ENCODE measurements at regions not wholly inside any gene's neighbourhood (a gene's known extent, or its start where the extent isn't known, plus 50 kb on each side); places are given as distances from the start of the nearest gene placed in this dataset.
A peak's percentile ranks its signal among the peaks of the same experiment; 100 is the strongest.

DNA sequence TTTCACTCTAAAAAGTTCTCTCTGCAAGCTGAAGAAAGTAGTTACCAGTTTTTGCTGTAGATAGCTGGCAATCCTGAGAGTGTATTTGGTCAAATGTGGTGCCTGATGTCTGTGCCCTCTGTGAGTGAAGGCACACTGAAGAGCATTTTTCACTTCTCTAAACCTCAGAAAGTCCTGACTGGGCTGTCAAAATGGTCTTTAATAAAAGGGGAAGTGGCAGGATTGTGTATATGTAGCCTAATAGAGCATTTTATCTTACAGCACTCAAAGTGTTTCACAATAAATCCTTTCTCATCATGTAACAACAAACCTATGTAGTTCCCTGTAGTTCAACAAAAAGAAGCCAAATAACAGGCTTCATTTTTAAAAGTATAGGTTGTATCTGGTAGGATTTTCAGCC, 1552.3 kb upstream of the SLC39A10 start:
- Histone ChIP-seq H3K79me2 (ENCODE audit: insufficient read depth) (no peaks in the 10 kb centered on the region), H3K9ac (no peak overlapping the region), H3K27me3 (ENCODE audit: insufficient read depth) (no peaks in the 10 kb centered on the region), H3K27ac (ENCODE audit: low read depth in 2 of 2, low read length in 1 of 2) (no peak overlapping the region), H3F3A (replicated peaks; ENCODE audit: insufficient read depth) (no peaks in the 10 kb centered on the region), H4K20me1 (ENCODE audit: insufficient read depth) (no peaks in the 10 kb centered on the region), H3K4me3 (ENCODE audit: low read depth in 2 of 2, low read length in 1 of 2) (no peak overlapping the region), H3K4me2 (no peak overlapping the region), H3K9me2 (no peaks in the 10 kb centered on the region), H3K36me3 (replicated peaks in 1 of 2; ENCODE audit: control insufficient read depth in 1 of 2, insufficient read depth in 2 of 2, low read length in 1 of 2) (no peaks in the 10 kb centered on the region), H3K9me3 (no peaks in the 10 kb centered on the region), H3K4me1 (ENCODE audit: control insufficient read depth in 1 of 2, insufficient read depth in 2 of 2, low read depth in 1 of 2, low read length in 1 of 2) (no peaks in the 10 kb centered on the region), H2AFZ (ENCODE audit: low read depth) (peak overlapping the region; percentile 63)
- no peak for DNase-seq
- TF ChIP-seq RFX5 (IDR thresholded peaks at IDR 0.05; ENCODE audit: low read length) (no peak), RCOR1 (IDR thresholded peaks at IDR 0.05; ENCODE audit: low read length) (no peak), RAD21 (IDR thresholded peaks at IDR 0.05; ENCODE audit: low read length) (no peak), MXI1 (IDR thresholded peaks at IDR 0.05; ENCODE audit: low read depth, low read length) (no peak), TAF1 (IDR thresholded peaks at IDR 0.05; ENCODE audit: borderline replicate concordance, low read depth, low read length) (no peak)
- ChIA-PET POLR2A (no interaction called here), CTCF (no interaction called here)

DNA sequence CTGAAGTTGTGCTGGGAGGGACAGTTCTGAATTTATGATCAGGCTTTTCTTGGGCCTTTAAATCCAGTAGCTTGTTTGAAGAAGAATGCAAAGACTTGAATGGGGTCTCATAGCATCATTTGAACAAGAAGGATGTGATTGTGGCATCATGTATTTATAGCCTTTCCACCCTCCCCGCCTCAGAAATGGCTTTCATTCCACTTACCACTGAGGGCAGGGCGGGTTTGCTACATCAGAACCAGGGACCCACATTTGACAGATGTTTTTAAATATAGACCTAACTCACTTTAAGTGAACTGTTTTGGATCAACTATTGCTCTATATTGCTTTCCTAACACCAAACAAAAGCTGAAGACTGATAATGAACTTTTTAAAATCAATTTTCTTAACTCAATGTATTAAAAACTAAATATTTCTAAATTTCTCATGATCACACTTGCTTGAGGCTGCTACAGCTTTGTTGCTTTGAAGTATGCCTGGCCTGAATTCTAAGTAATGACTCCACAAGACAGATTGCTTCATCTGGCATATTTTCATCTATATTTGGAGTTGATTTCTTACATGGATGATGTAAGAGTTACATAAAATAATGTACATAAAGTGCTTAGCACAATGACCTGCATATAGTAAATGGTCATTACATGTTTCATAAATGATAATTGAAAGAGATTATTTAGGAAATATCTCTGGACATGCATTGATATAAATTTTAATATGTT, 1552.9 kb upstream of the SLC39A10 start:
- H3K9me2 ChIP-seq: no peaks in the 10 kb centered on the region
- TF ChIP-seq TEAD4 (IDR thresholded peaks at IDR 0.05; ENCODE audit: borderline replicate concordance, insufficient read depth) (no peak), FOSL2 (IDR thresholded peaks at IDR 0.05; ENCODE audit: borderline replicate concordance, low read depth) (no peak), SIN3A (IDR thresholded peaks at IDR 0.05; ENCODE audit: borderline replicate concordance, low read depth, low read length) (no peak), FOXM1 (IDR thresholded peaks at IDR 0.05; ENCODE audit: low read depth) (no peak), GATA2 (CRISPR knock-in tag; IDR thresholded peaks at IDR 0.05) (no peak), SMC3 (IDR thresholded peaks at IDR 0.05; ENCODE audit: low read depth, low read length) (no peak), RAD21 (IDR thresholded peaks at IDR 0.05; ENCODE audit: low read length) (no peak)
- TF ChIP-seq, protein P1, sequence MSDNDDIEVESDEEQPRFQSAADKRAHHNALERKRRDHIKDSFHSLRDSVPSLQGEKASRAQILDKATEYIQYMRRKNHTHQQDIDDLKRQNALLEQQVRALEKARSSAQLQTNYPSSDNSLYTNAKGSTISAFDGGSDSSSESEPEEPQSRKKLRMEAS (IDR thresholded peaks at IDR 0.05; ENCODE audit: low read depth): no peak
- TF ChIP-seq, protein P2, sequence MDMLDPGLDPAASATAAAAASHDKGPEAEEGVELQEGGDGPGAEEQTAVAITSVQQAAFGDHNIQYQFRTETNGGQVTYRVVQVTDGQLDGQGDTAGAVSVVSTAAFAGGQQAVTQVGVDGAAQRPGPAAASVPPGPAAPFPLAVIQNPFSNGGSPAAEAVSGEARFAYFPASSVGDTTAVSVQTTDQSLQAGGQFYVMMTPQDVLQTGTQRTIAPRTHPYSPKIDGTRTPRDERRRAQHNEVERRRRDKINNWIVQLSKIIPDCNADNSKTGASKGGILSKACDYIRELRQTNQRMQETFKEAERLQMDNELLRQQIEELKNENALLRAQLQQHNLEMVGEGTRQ (IDR thresholded peaks at IDR 0.05; ENCODE audit: borderline replicate concordance, low read depth, low read length): no peak
- TF ChIP-seq, protein P3, sequence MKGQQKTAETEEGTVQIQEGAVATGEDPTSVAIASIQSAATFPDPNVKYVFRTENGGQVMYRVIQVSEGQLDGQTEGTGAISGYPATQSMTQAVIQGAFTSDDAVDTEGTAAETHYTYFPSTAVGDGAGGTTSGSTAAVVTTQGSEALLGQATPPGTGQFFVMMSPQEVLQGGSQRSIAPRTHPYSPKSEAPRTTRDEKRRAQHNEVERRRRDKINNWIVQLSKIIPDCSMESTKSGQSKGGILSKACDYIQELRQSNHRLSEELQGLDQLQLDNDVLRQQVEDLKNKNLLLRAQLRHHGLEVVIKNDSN (IDR thresholded peaks at IDR 0.05; ENCODE audit: borderline replicate concordance, low read depth): no peak
- H3K4me2 ChIP-seq: no peak overlapping the region
- no peak overlapping the region for H3K4me3 ChIP-seq (ENCODE audit: low read depth in 2 of 2, low read length in 1 of 2)
- 0 out of 2 replicates have a peak overlapping the region, but pooled peaks have one; percentile 63 for H2AFZ ChIP-seq (ENCODE audit: low read depth)
- no peaks in the 10 kb centered on the region for H4K20me1 ChIP-seq (ENCODE audit: insufficient read depth)
- H3K27ac ChIP-seq (ENCODE audit: low read depth in 2 of 2, low read length in 1 of 2): no peak overlapping the region
- H3F3A ChIP-seq (replicated peaks; ENCODE audit: insufficient read depth): no peaks in the 10 kb centered on the region
- 43% methylated on average over 2 of the region's 2 CpGs for WGBS (ENCODE audit: low lambda C conversion rate)
- CTCF ChIA-PET: no interaction called here
- no peak for DNase-seq
- POLR2A ChIA-PET: no interaction called here
- H3K79me2 ChIP-seq (ENCODE audit: insufficient read depth): no peaks in the 10 kb centered on the region
- H3K9me3 ChIP-seq: no peaks in the 10 kb centered on the region
- H3K27me3 ChIP-seq (ENCODE audit: insufficient read depth): no peaks in the 10 kb centered on the region
- no peak overlapping the region for H3K9ac ChIP-seq
- no peaks in the 10 kb centered on the region for H3K36me3 ChIP-seq (replicated peaks in 1 of 2; ENCODE audit: control insufficient read depth in 1 of 2, insufficient read depth in 2 of 2, low read length in 1 of 2)
- no peaks in the 10 kb centered on the region for H3K4me1 ChIP-seq (ENCODE audit: control insufficient read depth in 1 of 2, insufficient read depth in 2 of 2, low read depth in 1 of 2, low read length in 1 of 2)
